MM.1S (cell line): ENCODE measurements at regions not wholly inside any gene's neighbourhood (a gene's known extent, or its start where the extent isn't known, plus 50 kb on each side); places are given as distances from the start of the nearest gene placed in this dataset.

ENCODE experiments used
- CTCF ChIP-seq: fragments of 300-600 bp; sonication (generic); IDR thresholded peaks from 2 replicates; pipeline ENCODE4 v1.5.1; 2016; ENCODE audit warnings: antibody characterized with exemption, low read length, mixed read lengths
- EZH2 ChIP-seq: fragments of 300-600 bp; sonication (generic); optimal IDR thresholded peaks from 2 replicates; pipeline ENCODE3; 2017; ENCODE audit warnings: low read depth, mild to moderate bottlenecking, antibody characterized with exemption, low read length, mixed read lengths
- EZH2phosphoT487 ChIP-seq: fragments of 300-600 bp; sonication (generic); IDR thresholded peaks from 2 replicates; pipeline ENCODE4 v1.6.1; 2018; ENCODE audit warnings: antibody characterized with exemption, low read length

GRCh38 chr14:21923820-21924219, 250.2 kb upstream of the OR4E1 start:
- TF ChIP-seq EZH2phosphoT487 = no peak
- TF ChIP-seq CTCF = no peak
- TF ChIP-seq EZH2 = no peak
